SK-N-SH (cell line): ENCODE measurements at regions not wholly inside any gene's neighbourhood (a gene's known extent, or its start where the extent isn't known, plus 50 kb on each side); places are given as distances from the start of the nearest gene placed in this dataset.

Experiments used
- CTCF ChIA-PET: fragments of 300-600, 350-600 bp; formaldehyde crosslinking; extraction: SDS; loops from one replicate; lab custom pipeline; 2021; lab: Yijun Ruan, JAX
- POLR2A ChIA-PET: fragments of 350-600 bp; sonication (Branson Sonifier 250); formaldehyde crosslinking; extraction: SDS; loops from one replicate; lab custom pipeline; 2020; ENCODE audit warnings: antibody characterized with exemption, inconsistent platforms; lab: Yijun Ruan, JAX
- DNase-seq: peaks from one replicate; pipeline ENCODE4 v3.0.0; 2012
- H2AFZ ChIP-seq: fragments of 200-600 bp; sonication (generic); 2 replicates; pipeline ENCODE4 v1.8.1; 2016; ENCODE audit warnings: antibody characterized with exemption, mild to moderate bottlenecking, low read depth
- H3F3A ChIP-seq: fragments of 200-600 bp; sonication (generic); replicated peaks from 2 replicates; pipeline ENCODE3; 2016; ENCODE audit warnings: antibody characterized with exemption, mild to moderate bottlenecking; ENCODE audit not compliant: insufficient read depth
- H3K27ac ChIP-seq, 2 experiments: fragments of 200-500 bp in 1 of 2; fragments of 200-600 bp in 1 of 2; sonication (Bioruptor generic) in 1 of 2; sonication (generic), shearing (Covaris generic) in 1 of 2; 2 replicates each; pipeline versions ENCODE4 v1.5.1 to v1.6.1; 2014 to 2016; ENCODE audit warnings: low read depth in 2 of 2, inconsistent platforms in 1 of 2, low read length in 1 of 2, mild to moderate bottlenecking in 1 of 2, mixed read lengths in 1 of 2
- H3K27me3 ChIP-seq: fragments of 200-600 bp; sonication (generic), shearing (Covaris generic); 2 replicates; pipeline ENCODE4 v1.6.1; 2016; ENCODE audit warnings: mixed run types; ENCODE audit not compliant: insufficient read depth
- H3K36me3 ChIP-seq, 2 experiments: fragments of 200-500 bp in 1 of 2; fragments of 200-600 bp in 1 of 2; sonication (Bioruptor generic) in 1 of 2; sonication (generic) in 1 of 2; replicated peaks in 1 of 2; 2 replicates each; pipeline versions ENCODE3 to v1.5.1; 2014 to 2016; ENCODE audit warnings: low read length in 1 of 2, mild to moderate bottlenecking in 1 of 2; ENCODE audit not compliant: insufficient read depth in 2 of 2, control insufficient read depth in 1 of 2
- H3K4me1 ChIP-seq, 2 experiments: fragments of 200-500 bp in 1 of 2; fragments of 200-600 bp in 1 of 2; sonication (Bioruptor generic) in 1 of 2; sonication (generic), shearing (Covaris generic) in 1 of 2; 2 replicates each; pipeline versions ENCODE4 v1.5.1 to v1.6.1; 2014 to 2016; ENCODE audit warnings: low read depth in 1 of 2, low read length in 1 of 2, mixed run types in 1 of 2; ENCODE audit not compliant: insufficient read depth in 2 of 2, control insufficient read depth in 1 of 2
- H3K4me2 ChIP-seq: fragments of 200-600 bp; sonication (generic), shearing (Covaris generic); 2 replicates; pipeline ENCODE4 v1.6.1; 2017; ENCODE audit warnings: mixed run types
- H3K4me3 ChIP-seq, 2 experiments: fragments of 200-500 bp in 1 of 2; fragments of 200-600 bp in 1 of 2; sonication (Bioruptor generic) in 1 of 2; sonication (generic), shearing (Covaris generic) in 1 of 2; 2 replicates each; pipeline versions ENCODE4 v1.5.1 to v1.8.1; 2014 to 2016; ENCODE audit warnings: low read depth in 2 of 2, inconsistent platforms in 1 of 2, low read length in 1 of 2, mild to moderate bottlenecking in 1 of 2, mixed read lengths in 1 of 2, moderate library complexity in 1 of 2
- H3K79me2 ChIP-seq: fragments of 200-600 bp; sonication (generic); 2 replicates; pipeline ENCODE4 v1.8.1; 2017; ENCODE audit warnings: mild to moderate bottlenecking; ENCODE audit not compliant: insufficient read depth
- H3K9ac ChIP-seq: fragments of 200-600 bp; sonication (generic); 2 replicates; pipeline ENCODE4 v1.6.1; 2017; ENCODE audit warnings: mixed run types
- H3K9me2 ChIP-seq: fragments of 200-600 bp; sonication (generic); 2 replicates; pipeline ENCODE4 v1.6.1; 2017; ENCODE audit warnings: mixed run types
- H3K9me3 ChIP-seq: fragments of 200-600 bp; sonication (generic); 2 replicates; pipeline ENCODE4 v1.6.1; 2017; ENCODE audit warnings: mixed run types, mild to moderate bottlenecking, moderate library complexity
- H4K20me1 ChIP-seq: fragments of 200-600 bp; sonication (generic); 2 replicates; pipeline ENCODE4 v1.6.1; 2017; ENCODE audit warnings: mild to moderate bottlenecking, mixed run types; ENCODE audit not compliant: insufficient read depth
- GABPA ChIP-seq: IDR thresholded peaks from 2 replicates; pipeline ENCODE4 v1.4.0; 2012; ENCODE audit warnings: low read depth, mild to moderate bottlenecking
- MEF2A ChIP-seq: IDR thresholded peaks from 2 replicates; pipeline ENCODE4 v1.4.0; 2012; ENCODE audit warnings: low read depth, borderline replicate concordance
- MXI1 ChIP-seq: IDR thresholded peaks from 2 replicates; pipeline ENCODE4 v1.6.1; 2012; ENCODE audit warnings: mild to moderate bottlenecking, low read depth, low read length, improper control_type of control experiment
- NFIC ChIP-seq: IDR thresholded peaks from 2 replicates; pipeline ENCODE4 v1.4.0; 2012; ENCODE audit warnings: borderline replicate concordance
- RAD21 ChIP-seq: IDR thresholded peaks from 2 replicates; pipeline ENCODE4 v1.6.1; 2012; ENCODE audit warnings: mild to moderate bottlenecking, low read length
- RCOR1 ChIP-seq: fragments of 150-350 bp; IDR thresholded peaks from 2 replicates; pipeline ENCODE4 v1.6.1; 2017; ENCODE audit warnings: antibody characterized with exemption, low read length
- YY1 ChIP-seq: IDR thresholded peaks from 2 replicates; pipeline ENCODE4 v1.4.0; 2012; ENCODE audit warnings: low read depth, mild to moderate bottlenecking
- whole genome bisulfite sequencing: methylation state at CpG from one replicate; pipeline ENCODE4 v1.1.6; 2017; ENCODE audit warnings: low lambda C conversion rate; 5-methylcytosine and 5-hydroxymethylcytosine counted together
- TF ChIP-seq, protein P1 (sequence below): IDR thresholded peaks from 2 replicates; pipeline ENCODE4; 2012
- TF ChIP-seq, protein P2 (sequence below): IDR thresholded peaks from 2 replicates; pipeline ENCODE4 v1.4.0; 2012; ENCODE audit warnings: low read depth, borderline replicate concordance
- TF ChIP-seq, protein P3 (sequence below): fragments of 200-600 bp; sonication (generic); IDR thresholded peaks from 2 replicates; pipeline ENCODE4 v1.6.1; 2017; ENCODE audit warnings: antibody characterized with exemption, mild to moderate bottlenecking, moderate library complexity
- TF ChIP-seq, protein P4 (sequence below): fragments of 150-350 bp; IDR thresholded peaks from 2 replicates; pipeline ENCODE4 v1.6.1; 2016; ENCODE audit warnings: mild to moderate bottlenecking, low read depth, low read length
- TF ChIP-seq, protein P5 (sequence below): IDR thresholded peaks from 2 replicates; pipeline ENCODE4 v1.4.0; 2012; ENCODE audit warnings: low read depth, borderline replicate concordance

DNA sequence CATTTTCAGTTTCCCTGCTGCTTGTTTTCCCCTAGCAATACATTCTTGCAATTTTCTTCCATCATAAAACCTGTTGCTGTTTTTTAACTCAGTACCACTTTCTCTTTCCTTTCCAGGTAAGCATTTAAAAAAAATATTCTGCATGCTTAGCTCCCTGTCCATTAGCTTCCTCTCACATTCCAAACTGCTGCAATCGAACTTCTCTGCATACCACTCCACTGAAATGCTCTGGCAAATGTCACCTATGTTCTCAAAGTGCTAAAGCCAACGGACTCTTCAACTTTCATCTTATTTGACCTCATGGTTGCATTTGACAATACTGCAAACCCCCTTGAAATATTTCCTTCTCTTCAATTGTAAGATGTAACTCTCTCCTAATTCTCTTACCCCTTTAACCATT lies 192.7 kb downstream of the ANAPC10 start:
- Histone ChIP-seq H3F3A (no peaks in the 10 kb centered on the region), H4K20me1 (no peaks in the 10 kb centered on the region), H3K4me1 (no peaks in the 10 kb centered on the region), H3K4me3 (no peak overlapping the region; a peak in 1 of 4 replicates), H3K27me3 (no peaks in the 10 kb centered on the region), H3K79me2 (no peaks in the 10 kb centered on the region), H3K27ac (no peak overlapping the region), H3K9me2 (no peaks in the 10 kb centered on the region), H2AFZ (no peak overlapping the region), H3K4me2 (no peak overlapping the region), H3K9me3 (no peaks in the 10 kb centered on the region), H3K36me3 (no peaks in the 10 kb centered on the region), H3K9ac (no peak overlapping the region)
- ChIA-PET POLR2A (no interaction called here), CTCF (no interaction called here)
- 19% methylated on average over 2 of the region's 2 CpGs for WGBS
- no peak for DNase-seq
- TF ChIP-seq, protein P1, sequence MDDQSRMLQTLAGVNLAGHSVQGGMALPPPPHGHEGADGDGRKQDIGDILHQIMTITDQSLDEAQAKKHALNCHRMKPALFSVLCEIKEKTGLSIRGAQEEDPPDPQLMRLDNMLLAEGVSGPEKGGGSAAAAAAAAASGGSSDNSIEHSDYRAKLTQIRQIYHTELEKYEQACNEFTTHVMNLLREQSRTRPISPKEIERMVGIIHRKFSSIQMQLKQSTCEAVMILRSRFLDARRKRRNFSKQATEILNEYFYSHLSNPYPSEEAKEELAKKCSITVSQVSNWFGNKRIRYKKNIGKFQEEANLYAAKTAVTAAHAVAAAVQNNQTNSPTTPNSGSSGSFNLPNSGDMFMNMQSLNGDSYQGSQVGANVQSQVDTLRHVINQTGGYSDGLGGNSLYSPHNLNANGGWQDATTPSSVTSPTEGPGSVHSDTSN: no peak
- TF ChIP-seq, protein P2, sequence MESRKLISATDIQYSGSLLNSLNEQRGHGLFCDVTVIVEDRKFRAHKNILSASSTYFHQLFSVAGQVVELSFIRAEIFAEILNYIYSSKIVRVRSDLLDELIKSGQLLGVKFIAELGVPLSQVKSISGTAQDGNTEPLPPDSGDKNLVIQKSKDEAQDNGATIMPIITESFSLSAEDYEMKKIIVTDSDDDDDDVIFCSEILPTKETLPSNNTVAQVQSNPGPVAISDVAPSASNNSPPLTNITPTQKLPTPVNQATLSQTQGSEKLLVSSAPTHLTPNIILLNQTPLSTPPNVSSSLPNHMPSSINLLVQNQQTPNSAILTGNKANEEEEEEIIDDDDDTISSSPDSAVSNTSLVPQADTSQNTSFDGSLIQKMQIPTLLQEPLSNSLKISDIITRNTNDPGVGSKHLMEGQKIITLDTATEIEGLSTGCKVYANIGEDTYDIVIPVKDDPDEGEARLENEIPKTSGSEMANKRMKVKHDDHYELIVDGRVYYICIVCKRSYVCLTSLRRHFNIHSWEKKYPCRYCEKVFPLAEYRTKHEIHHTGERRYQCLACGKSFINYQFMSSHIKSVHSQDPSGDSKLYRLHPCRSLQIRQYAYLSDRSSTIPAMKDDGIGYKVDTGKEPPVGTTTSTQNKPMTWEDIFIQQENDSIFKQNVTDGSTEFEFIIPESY: no peak
- TF ChIP-seq, protein P3, sequence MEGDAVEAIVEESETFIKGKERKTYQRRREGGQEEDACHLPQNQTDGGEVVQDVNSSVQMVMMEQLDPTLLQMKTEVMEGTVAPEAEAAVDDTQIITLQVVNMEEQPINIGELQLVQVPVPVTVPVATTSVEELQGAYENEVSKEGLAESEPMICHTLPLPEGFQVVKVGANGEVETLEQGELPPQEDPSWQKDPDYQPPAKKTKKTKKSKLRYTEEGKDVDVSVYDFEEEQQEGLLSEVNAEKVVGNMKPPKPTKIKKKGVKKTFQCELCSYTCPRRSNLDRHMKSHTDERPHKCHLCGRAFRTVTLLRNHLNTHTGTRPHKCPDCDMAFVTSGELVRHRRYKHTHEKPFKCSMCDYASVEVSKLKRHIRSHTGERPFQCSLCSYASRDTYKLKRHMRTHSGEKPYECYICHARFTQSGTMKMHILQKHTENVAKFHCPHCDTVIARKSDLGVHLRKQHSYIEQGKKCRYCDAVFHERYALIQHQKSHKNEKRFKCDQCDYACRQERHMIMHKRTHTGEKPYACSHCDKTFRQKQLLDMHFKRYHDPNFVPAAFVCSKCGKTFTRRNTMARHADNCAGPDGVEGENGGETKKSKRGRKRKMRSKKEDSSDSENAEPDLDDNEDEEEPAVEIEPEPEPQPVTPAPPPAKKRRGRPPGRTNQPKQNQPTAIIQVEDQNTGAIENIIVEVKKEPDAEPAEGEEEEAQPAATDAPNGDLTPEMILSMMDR: no peak
- TF ChIP-seq MXI1: no peak
- no peak for TF ChIP-seq RCOR1
- TF ChIP-seq, protein P4, sequence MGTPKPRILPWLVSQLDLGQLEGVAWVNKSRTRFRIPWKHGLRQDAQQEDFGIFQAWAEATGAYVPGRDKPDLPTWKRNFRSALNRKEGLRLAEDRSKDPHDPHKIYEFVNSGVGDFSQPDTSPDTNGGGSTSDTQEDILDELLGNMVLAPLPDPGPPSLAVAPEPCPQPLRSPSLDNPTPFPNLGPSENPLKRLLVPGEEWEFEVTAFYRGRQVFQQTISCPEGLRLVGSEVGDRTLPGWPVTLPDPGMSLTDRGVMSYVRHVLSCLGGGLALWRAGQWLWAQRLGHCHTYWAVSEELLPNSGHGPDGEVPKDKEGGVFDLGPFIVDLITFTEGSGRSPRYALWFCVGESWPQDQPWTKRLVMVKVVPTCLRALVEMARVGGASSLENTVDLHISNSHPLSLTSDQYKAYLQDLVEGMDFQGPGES: no peak
- no peak for TF ChIP-seq MEF2A
- no peak for TF ChIP-seq RAD21
- no peak for TF ChIP-seq GABPA
- TF ChIP-seq NFIC: no peak
- no peak for TF ChIP-seq YY1
- TF ChIP-seq, protein P5, sequence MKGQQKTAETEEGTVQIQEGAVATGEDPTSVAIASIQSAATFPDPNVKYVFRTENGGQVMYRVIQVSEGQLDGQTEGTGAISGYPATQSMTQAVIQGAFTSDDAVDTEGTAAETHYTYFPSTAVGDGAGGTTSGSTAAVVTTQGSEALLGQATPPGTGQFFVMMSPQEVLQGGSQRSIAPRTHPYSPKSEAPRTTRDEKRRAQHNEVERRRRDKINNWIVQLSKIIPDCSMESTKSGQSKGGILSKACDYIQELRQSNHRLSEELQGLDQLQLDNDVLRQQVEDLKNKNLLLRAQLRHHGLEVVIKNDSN: no peak
